DOHH2 (cell line): ENCODE measurements at regions not wholly inside any gene's neighbourhood (a gene's known extent, or its start where the extent isn't known, plus 50 kb on each side); places are given as distances from the start of the nearest gene placed in this dataset.

ENCODE experiments used
- H3F3A ChIP-seq: fragments of 200-600 bp; sonication (generic), shearing (Covaris generic); 2 replicates; pipeline ENCODE4 v1.6.0; 2016; ENCODE audit warnings: antibody characterized with exemption, mild to moderate bottlenecking; ENCODE audit not compliant: control insufficient read depth, insufficient read depth
- H3K27ac ChIP-seq: fragments of 200-600 bp; sonication (generic); 2 replicates; pipeline ENCODE4 v1.5.1; 2014; ENCODE audit warnings: low read depth, mild to moderate bottlenecking, low read length, moderate library complexity
- H3K27me3 ChIP-seq: fragments of 200-600 bp; sonication (generic); 2 replicates; pipeline ENCODE4 v1.6.1; 2014; ENCODE audit warnings: mild to moderate bottlenecking, low read length, mixed read lengths; ENCODE audit not compliant: control insufficient read depth
- H3K36me3 ChIP-seq: fragments of 200-600 bp; sonication (generic); 2 replicates; pipeline ENCODE4 v1.6.1; 2014; ENCODE audit warnings: mild to moderate bottlenecking, low read length, moderate library complexity, mixed read lengths; ENCODE audit not compliant: control insufficient read depth
- H3K4me1 ChIP-seq: fragments of 200-600 bp; sonication (generic); 2 replicates; pipeline ENCODE4 v1.6.1; 2014; ENCODE audit warnings: mild to moderate bottlenecking, low read length, mixed read lengths; ENCODE audit not compliant: control insufficient read depth
- H3K4me2 ChIP-seq: fragments of 200-600 bp; sonication (generic); 2 replicates; pipeline ENCODE4 v1.6.0; 2014; ENCODE audit warnings: mild to moderate bottlenecking, low read length, moderate library complexity
- H3K4me3 ChIP-seq: fragments of 200-600 bp; sonication (generic); 2 replicates; pipeline ENCODE4 v1.5.1; 2014; ENCODE audit warnings: mild to moderate bottlenecking, low read length, mixed read lengths
- H3K79me2 ChIP-seq: fragments of 200-600 bp; sonication (generic); 2 replicates; pipeline ENCODE4 v1.6.1; 2014; ENCODE audit warnings: mild to moderate bottlenecking, low read length, mixed read lengths; ENCODE audit not compliant: control insufficient read depth
- H3K9me2 ChIP-seq: fragments of 200-600 bp; sonication (generic); replicated peaks from 2 replicates; pipeline ENCODE4 v1.6.1; 2014; ENCODE audit warnings: mild to moderate bottlenecking, low read length, mixed read lengths; ENCODE audit not compliant: control insufficient read depth
- H3K9me3 ChIP-seq: fragments of 200-600 bp; sonication (generic); 2 replicates; pipeline ENCODE4 v1.6.1; 2014; ENCODE audit warnings: antibody characterized with exemption, low read length, mixed read lengths; ENCODE audit not compliant: control insufficient read depth, insufficient read depth
- H4K20me1 ChIP-seq: fragments of 200-600 bp; sonication (generic); 2 replicates; pipeline ENCODE4 v1.6.0; 2014; ENCODE audit warnings: low read depth, mild to moderate bottlenecking, antibody characterized with exemption, low read length, moderate library complexity; ENCODE audit not compliant: control insufficient read depth, insufficient read depth
- CTCF ChIP-seq: fragments of 200-600 bp; sonication (generic); IDR thresholded peaks from one replicate; pipeline ENCODE4 v1.5.1; 2014; ENCODE audit warnings: antibody characterized with exemption, mild to moderate bottlenecking, low read depth, low read length; ENCODE audit not compliant: poor library complexity, severe bottlenecking
- EZH2phosphoT487 ChIP-seq: fragments of 200-600 bp; sonication (generic); IDR thresholded peaks from 2 replicates; pipeline ENCODE4 v1.6.1; 2017; ENCODE audit warnings: borderline replicate concordance, mild to moderate bottlenecking, antibody characterized with exemption, low read length, moderate library complexity, mixed read lengths

GRCh38 chr2:20123871-20124594, 72.6 kb upstream of the LAPTM4A start:
- no peaks in the 10 kb centered on the region for H3K9me3 ChIP-seq
- H3K79me2 ChIP-seq: no peaks in the 10 kb centered on the region
- H3K4me3 ChIP-seq: no peak overlapping the region
- H3K27ac ChIP-seq: no peak overlapping the region
- no peaks in the 10 kb centered on the region for H3K27me3 ChIP-seq
- H3K4me1 ChIP-seq: no peaks in the 10 kb centered on the region
- H3F3A ChIP-seq: no peaks in the 10 kb centered on the region
- no peaks in the 10 kb centered on the region for H4K20me1 ChIP-seq
- no peaks in the 10 kb centered on the region for H3K36me3 ChIP-seq
- no peak for TF ChIP-seq CTCF
- TF ChIP-seq EZH2phosphoT487: no peak
- no peak overlapping the region for H3K4me2 ChIP-seq
- no peaks in the 10 kb centered on the region for H3K9me2 ChIP-seq

GRCh38 chr2:20122864-20123263, 71.4 kb upstream of the LAPTM4A start:
- no peaks in the 10 kb centered on the region for H4K20me1 ChIP-seq
- H3K79me2 ChIP-seq: no peaks in the 10 kb centered on the region
- no peak for TF ChIP-seq EZH2phosphoT487
- no peak for TF ChIP-seq CTCF
- H3K27ac ChIP-seq: no peak overlapping the region
- H3K4me3 ChIP-seq: no peak overlapping the region
- no peak overlapping the region for H3K4me2 ChIP-seq
- no peaks in the 10 kb centered on the region for H3K27me3 ChIP-seq
- no peaks in the 10 kb centered on the region for H3K9me2 ChIP-seq
- no peaks in the 10 kb centered on the region for H3K36me3 ChIP-seq
- H3K9me3 ChIP-seq: no peaks in the 10 kb centered on the region
- no peaks in the 10 kb centered on the region for H3F3A ChIP-seq
- no peaks in the 10 kb centered on the region for H3K4me1 ChIP-seq

DNA sequence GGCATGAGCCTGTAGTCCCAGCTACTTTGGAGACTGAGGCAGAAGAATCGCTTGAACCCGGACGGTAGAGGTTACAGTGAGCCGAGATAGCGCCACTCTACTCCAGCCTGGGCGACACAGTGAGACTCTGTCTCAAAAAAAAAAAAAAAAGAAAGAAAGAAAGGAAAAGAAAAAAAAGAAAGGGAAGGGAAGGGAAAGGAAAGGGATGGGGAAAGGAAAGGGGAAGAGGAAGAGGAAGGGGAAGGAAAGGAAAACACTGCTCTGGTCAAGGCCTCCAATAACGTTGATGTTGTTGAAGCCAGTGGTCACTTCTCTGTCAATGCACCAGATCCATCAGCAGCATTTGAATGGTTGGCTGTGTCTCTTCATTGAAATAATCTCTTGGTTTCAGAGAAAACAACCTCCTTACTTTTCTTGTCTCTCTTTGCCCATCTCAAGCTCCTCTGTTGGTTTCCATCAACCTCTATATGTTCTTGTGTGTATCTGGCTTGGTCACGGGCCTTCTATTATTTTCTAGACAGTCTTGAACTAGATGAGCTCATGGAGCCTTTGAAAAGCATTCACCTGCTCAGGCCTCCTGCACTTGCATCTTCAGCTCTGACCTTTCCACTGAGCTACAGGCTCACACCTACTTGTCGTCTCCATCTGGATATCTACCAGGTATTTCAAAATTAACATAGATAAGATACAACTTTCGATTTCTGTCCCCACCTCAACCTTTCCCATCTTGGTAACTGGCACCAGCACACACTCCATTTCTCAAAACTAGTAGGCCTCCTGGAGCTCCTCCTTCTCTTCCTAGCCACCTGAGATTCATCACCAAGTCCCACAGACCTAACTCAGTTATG, 69.4 kb upstream of the LAPTM4A start:
- Histone ChIP-seq H3K4me3 (no peak overlapping the region), H3K27me3 (no peaks in the 10 kb centered on the region), H3K4me2 (no peak overlapping the region), H3K9me3 (no peaks in the 10 kb centered on the region), H3K36me3 (no peaks in the 10 kb centered on the region), H3F3A (no peaks in the 10 kb centered on the region), H3K27ac (no peak overlapping the region), H3K9me2 (no peaks in the 10 kb centered on the region), H4K20me1 (no peaks in the 10 kb centered on the region), H3K4me1 (no peaks in the 10 kb centered on the region), H3K79me2 (no peaks in the 10 kb centered on the region)
- no peak for TF ChIP-seq EZH2phosphoT487
- TF ChIP-seq CTCF: no peak
